ENCODE measurements at regions not wholly inside any gene's neighbourhood (a gene's known extent, or its start where the extent isn't known, plus 50 kb on each side); places are given as distances from the start of the nearest gene placed in this dataset.

GRCh38 chr6:14584450-14584849 is 466.9 kb downstream of the CD83 start:
- TF ChIP-seq CTCF (IDR thresholded peaks at IDR 0.05) (peak in 2 of 7 experiments; percentile 3 to 9), POLR2A (IDR thresholded peaks at IDR 0.05) (no peak)

Data from body of pancreas (tissue), 4 donors.